Sciatic nerve (tissue), 2 donors: ENCODE measurements at regions not wholly inside any gene's neighbourhood (a gene's known extent, or its start where the extent isn't known, plus 50 kb on each side); places are given as distances from the start of the nearest gene placed in this dataset.
"Not testable (repeated sequence)": the region's sequence is repeated elsewhere in the genome, so short reads cannot be mapped to it uniquely, and the experiment has no call there.

ENCODE experiments used
- ATAC-seq: fragments of 200-7000 bp; cut with Tn5 transposase; one replicate; pipeline ENCODE4 v1.9.1; 2020; ENCODE audit warnings: mild to moderate bottlenecking, moderate library complexity
- DNase-seq: peaks from one replicate; pipeline ENCODE4 v3.0.0-alpha.2; 2020; ENCODE audit warnings: low spot score
- intact Hi-C: fragments of 100-400 bp; cut with DNase I; formaldehyde crosslinking; loops from one replicate; pipeline ENCODE4 v1.14.2; 2022
- donor health status: DM: no; HTN: no; CAD: no.
- donor health status: DM: no; HTN: no; CAD: no.

DNA sequence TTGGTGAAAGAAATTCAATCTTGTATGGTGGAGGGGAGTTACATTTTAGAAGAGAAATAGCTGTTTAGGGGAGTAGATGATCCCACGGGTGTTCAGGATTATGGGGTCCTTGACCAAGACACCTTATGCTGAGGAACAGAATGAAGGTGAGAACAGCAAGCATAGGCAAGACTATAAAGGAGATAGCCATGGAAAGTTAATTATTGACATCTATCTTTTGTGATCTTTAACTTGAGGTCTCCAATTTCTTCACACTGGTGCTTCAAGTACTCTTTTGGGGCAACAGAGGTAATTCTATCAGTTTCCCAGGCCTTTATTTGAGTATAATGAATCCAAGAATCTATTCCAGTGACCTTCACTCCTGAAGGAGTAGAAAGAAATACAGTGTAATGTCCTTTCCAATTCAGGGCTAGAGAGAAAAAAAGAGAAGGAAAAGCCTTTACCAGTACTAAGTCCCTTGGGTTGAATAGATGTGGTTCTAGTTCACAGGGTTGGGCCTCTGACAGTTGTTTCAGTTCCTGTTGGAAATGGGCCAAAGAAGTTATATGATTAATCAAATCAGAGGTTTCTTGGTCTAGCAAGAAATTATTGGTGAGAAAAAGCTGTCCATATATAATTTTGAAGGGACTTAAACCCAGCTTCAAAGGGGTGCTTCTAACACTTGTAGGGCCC lies 2104.1 kb upstream of the ACO1 start:
- DNase-seq (no peak), ATAC-seq (no peak)
- intact Hi-C loops, result no loop called here

DNA sequence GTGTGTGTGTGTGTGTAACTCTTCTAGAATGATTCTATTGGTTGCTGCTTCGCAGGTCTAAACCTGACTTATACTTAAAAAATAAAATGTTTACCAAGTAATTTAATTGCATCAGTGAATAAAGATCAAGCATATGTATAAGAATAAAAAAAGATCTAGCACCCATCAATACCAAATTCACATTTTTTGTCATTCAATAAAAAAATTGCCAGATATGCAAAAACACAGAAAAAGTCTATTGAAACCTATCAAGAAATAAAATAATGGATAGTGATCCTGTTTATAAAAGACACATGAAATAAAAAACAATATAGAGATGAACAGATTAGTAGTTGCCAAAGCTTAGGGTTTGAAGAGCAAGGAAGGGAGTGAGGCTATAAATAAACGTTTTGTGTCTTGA lies 2095.0 kb upstream of the ACO1 start:
- intact Hi-C loops, result no loop called here
- DNase-seq (no peak), ATAC-seq (no peak)

GRCh38 chr9:30292026-30292425 lies 2092.4 kb upstream of the ACO1 start:
- intact Hi-C loops, DNase-seq: not testable (repeated sequence)

GRCh38 chr9:30293231-30293630 lies 2091.2 kb upstream of the ACO1 start:
- intact Hi-C loops, result no loop called here
- DNase-seq, result no peak
- no peak for ATAC-seq

More at GRCh38 chr9:30292026-30292425, 2092.4 kb upstream of the ACO1 start:
- not testable (repeated sequence) for ATAC-seq

DNA sequence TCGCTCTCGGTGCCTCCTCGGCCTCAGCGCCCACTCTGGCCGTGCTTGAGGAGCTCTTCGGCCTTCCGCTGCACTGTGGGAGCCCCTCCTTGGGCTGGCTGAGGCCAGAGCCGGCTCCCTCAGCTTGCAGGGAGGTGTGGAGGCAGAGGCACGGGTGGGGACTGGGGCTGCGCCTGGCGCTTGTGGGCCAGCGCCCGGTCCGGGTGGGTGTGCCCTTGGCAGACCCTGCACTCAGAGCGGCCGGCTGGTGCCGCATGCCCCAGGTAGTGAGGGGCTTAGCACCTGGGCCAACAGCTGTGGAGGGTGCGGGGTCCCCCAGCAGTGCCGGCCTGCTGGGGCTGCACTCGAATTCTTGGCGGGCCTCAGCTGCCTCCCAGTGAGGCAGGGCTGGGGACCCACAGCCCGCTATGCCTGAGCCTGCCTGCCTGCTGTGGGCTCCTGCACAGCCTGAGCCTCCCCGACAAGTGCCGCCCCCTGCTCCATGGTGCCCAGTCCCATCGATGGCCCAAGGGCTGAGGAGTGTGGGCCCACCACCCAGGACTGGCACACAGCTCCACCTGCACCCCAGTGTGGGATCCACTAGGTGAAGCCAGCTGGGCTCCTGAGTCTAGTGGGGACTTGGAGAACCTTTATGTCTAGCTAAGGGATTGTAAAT lies 2085.2 kb upstream of the ACO1 start:
- ATAC-seq (no peak), DNase-seq (no peak)
- intact Hi-C loops, result no loop called here

GRCh38 chr9:30301271-30301963 lies 2083.0 kb upstream of the ACO1 start:
- intact Hi-C loops, result no loop called here
- ATAC-seq, result no peak
- DNase-seq, result no peak

DNA sequence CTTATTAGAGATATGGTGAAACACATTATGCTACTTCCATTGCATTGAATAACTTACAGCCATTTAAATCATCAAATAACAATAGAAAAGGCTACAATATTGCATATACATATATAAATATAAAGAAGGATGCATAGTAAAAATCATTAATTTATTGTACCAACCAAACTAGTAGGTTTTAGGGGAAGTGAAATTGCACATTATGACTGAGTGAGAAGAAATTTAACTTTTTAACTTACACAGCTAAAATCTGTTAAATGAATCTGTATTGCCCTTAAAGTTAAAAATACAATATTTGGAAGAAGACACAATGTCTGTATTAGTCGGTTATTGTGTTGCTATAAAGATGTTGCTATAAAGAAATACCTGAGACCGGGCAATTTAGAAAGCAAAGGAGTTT lies 2073.7 kb upstream of the ACO1 start:
- intact Hi-C loops, result no loop called here
- ATAC-seq, result no peak
- no peak for DNase-seq

DNA sequence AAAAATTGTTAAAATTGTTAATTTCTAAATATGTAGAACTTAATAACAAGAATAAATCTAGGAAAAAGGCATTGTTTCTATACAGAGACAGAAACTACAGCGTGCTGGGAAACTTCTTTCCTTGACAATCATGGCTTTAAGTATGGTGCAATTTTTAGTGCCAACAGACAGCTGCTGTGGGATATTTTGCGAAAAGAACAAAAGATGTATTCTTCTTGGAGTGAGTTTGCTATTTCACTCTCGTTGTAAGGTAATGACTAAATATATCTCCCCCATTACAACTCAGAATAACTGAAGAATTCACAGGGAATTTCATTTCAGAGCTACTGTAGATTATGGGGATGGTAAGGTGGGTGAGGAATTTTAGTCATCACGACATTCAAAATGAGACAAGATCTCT lies 2055.0 kb upstream of the ACO1 start:
- intact Hi-C loops, result no loop called here
- DNase-seq, result no peak
- no peak for ATAC-seq

DNA sequence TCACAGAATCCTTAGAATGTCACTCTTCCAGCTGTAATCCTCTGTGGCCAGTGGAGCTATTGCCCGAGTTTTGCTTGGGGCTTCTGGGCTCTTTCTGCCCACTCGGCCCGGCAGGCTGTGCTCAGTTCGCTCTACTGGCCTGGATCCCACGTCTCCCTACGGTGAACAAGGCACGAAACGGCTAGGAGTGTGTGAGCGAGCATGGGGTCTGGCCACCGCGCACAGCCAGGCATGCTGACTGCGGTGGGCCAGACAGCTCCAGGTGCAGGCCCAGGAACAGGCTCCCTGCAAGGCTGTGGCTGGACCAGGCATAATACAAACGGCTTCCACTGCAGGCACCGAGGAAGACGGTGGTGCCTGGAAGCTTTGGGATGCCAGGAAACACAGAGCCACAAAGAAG lies 2035.5 kb upstream of the ACO1 start:
- no peak for ATAC-seq
- intact Hi-C loops, result no loop called here

GRCh38 chr9:30349526-30350513 lies 2034.6 kb upstream of the ACO1 start:
- ATAC-seq, result no peak
- no peak for DNase-seq
- intact Hi-C loops, result no loop called here

More for the DNA sequence above, 2035.5 kb upstream of the ACO1 start:
- no peak for DNase-seq

DNA sequence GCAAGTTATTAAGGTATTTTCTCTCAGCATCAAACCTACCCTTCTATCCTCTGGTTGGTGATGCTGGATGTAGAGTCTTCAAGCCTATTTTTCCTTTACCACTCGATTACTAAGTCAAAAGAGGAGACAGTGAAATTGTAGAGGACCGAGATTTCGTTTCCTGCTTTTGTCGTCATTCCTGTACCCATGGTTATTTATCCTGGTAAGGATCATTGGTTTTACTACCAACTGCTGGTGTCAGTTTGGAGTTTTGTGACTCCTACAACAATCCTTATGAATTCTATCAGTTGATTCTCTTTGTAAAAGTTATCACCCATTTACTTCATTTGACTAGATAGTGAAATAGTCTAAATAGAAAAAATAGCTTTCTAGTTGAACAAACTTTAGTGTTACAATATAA lies 2028.2 kb upstream of the ACO1 start:
- ATAC-seq (no peak), DNase-seq (no peak)
- intact Hi-C loops, result no loop called here

GRCh38 chr9:30362373-30362772 lies 2022.1 kb upstream of the ACO1 start:
- ATAC-seq, result no peak
- DNase-seq, result no peak
- intact Hi-C loops, result no loop called here

GRCh38 chr9:30366140-30366539 lies 2018.3 kb upstream of the ACO1 start:
- DNase-seq, ATAC-seq, intact Hi-C loops: not testable (repeated sequence)

DNA sequence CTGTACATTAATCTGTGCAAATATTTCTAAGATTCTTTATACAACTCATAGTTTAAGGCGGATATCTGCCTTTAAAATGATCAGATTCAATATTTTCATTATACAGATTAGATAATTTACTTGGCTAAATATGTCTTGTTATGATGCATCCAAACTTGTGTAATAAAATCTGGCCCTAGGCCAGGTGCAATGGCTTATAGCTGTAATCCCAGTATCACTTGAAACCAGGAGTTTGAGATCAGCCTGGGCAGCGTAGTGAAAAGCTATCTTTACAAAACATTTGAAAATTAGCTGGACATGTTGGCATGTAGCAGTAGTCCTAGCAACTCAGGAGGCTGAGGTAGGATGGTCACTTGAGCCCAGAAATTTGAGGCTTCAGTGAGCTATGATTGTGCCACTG lies 2002.2 kb upstream of the ACO1 start:
- ATAC-seq (no peak), DNase-seq (no peak)
- intact Hi-C loops, result loop anchor here (5.0 kb wide), 1 partner anchor 505 kb away; no protein-coding TSS in a partner anchor

- intact Hi-C loops, result no loop called here
- ATAC-seq, result no peak
- no peak for DNase-seq
Observed at GRCh38 chr9:30410273-30410672, 1974.2 kb upstream of the ACO1 start.

DNA sequence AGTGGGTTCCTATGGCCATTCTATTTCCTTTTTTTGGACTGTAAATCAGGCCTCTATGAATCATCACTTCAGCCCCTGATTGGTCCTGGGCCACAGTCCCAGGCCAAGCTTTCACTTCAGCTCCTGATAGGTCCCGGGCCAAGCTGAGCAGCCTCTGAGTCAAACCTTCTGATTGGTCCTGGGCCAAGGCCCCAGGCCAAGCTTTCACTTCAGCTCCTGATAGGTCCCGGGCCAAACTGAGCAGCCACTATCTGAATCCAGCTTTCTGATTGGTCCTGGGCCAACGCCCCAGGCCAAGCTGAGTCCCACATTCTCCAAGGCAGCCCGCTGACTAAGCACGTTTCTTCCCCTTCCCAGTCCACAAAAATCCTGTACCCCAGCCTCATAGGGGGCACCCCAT lies 1972.9 kb upstream of the ACO1 start:
- no peak for DNase-seq
- intact Hi-C loops, result no loop called here
- ATAC-seq, result no peak

GRCh38 chr9:30459156-30459555 lies 1925.3 kb upstream of the ACO1 start:
- DNase-seq (no peak), ATAC-seq (no peak)
- intact Hi-C loops, result no loop called here

- DNase-seq (no peak), ATAC-seq (no peak)
- intact Hi-C loops, result no loop called here
Observed at GRCh38 chr9:30476826-30477225, 1907.6 kb upstream of the ACO1 start.

DNA sequence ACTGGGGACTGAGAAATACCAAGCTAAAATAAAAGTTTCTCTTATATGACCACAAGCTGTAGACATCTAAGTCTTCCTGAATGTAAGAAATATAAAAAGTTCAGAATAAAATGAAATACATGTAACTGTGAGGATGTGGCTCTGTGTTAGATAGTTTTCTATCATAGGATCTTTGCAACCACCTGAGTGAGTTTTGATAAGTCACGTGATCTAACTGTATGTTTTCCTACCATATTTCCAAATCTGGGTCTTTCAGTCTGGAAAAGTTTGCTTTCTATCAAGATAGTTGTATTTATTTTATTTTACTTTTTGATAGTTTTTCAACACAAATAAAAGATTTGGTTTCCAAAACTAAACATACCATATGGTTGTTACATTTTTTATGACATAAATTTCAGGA lies 1905.8 kb upstream of the ACO1 start:
- intact Hi-C loops, result no loop called here
- ATAC-seq (no peak), DNase-seq (no peak)
